WERI-Rb-1 (cell line): ENCODE measurements at regions not wholly inside any gene's neighbourhood (a gene's known extent, or its start where the extent isn't known, plus 50 kb on each side); places are given as distances from the start of the nearest gene placed in this dataset.
A peak's percentile ranks its signal among the peaks of the same experiment; 100 is the strongest.

Experiments used
- DNase-seq: peaks from one replicate; pipeline ENCODE4 v3.0.0-alpha.2; 2020
- H3K27ac ChIP-seq: fragments of 250-450 bp; sonication (Bioruptor Pico); 2 replicates; pipeline ENCODE4 v1.5.1; 2020; ENCODE audit warnings: mild to moderate bottlenecking, moderate library complexity
- H3K27me3 ChIP-seq: fragments of 250-450 bp; sonication (Bioruptor Pico); 2 replicates; pipeline ENCODE4 v1.5.1; 2021; ENCODE audit warnings: mild to moderate bottlenecking, low read depth, moderate library complexity; ENCODE audit not compliant: insufficient read depth, severe bottlenecking
- H3K36me3 ChIP-seq: fragments of 250-450 bp; sonication (Bioruptor Pico); 2 replicates; pipeline ENCODE4 v1.5.1; 2020; ENCODE audit warnings: mild to moderate bottlenecking, moderate library complexity
- H3K4me3 ChIP-seq: 2 replicates; pipeline ENCODE4 v1.5.1; 2011; ENCODE audit warnings: low read depth, mild to moderate bottlenecking, control low read depth, low read length
- H3K9me3 ChIP-seq: fragments of 250-450 bp; sonication (Bioruptor Pico); 2 replicates; pipeline ENCODE4 v1.5.1; 2021; ENCODE audit warnings: mild to moderate bottlenecking, moderate library complexity; ENCODE audit not compliant: severe bottlenecking
- TF ChIP-seq, protein P1 (sequence below): IDR thresholded peaks from 2 replicates; pipeline ENCODE4 v1.5.1; 2011; ENCODE audit warnings: low read depth, mild to moderate bottlenecking, control low read depth, inconsistent platforms, low read length

GRCh38 chr1:201612645-201613044, 73.7 kb downstream of the NAV1 start:
- no peak for DNase-seq
- H3K27ac ChIP-seq = peak overlapping the region; percentile 92
- no peaks in the 10 kb centered on the region for H3K27me3 ChIP-seq
- TF ChIP-seq, protein P1, sequence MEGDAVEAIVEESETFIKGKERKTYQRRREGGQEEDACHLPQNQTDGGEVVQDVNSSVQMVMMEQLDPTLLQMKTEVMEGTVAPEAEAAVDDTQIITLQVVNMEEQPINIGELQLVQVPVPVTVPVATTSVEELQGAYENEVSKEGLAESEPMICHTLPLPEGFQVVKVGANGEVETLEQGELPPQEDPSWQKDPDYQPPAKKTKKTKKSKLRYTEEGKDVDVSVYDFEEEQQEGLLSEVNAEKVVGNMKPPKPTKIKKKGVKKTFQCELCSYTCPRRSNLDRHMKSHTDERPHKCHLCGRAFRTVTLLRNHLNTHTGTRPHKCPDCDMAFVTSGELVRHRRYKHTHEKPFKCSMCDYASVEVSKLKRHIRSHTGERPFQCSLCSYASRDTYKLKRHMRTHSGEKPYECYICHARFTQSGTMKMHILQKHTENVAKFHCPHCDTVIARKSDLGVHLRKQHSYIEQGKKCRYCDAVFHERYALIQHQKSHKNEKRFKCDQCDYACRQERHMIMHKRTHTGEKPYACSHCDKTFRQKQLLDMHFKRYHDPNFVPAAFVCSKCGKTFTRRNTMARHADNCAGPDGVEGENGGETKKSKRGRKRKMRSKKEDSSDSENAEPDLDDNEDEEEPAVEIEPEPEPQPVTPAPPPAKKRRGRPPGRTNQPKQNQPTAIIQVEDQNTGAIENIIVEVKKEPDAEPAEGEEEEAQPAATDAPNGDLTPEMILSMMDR = no peak
- H3K9me3 ChIP-seq = no peaks in the 10 kb centered on the region
- H3K4me3 ChIP-seq = no peak overlapping the region
- H3K36me3 ChIP-seq = no peaks in the 10 kb centered on the region

DNA sequence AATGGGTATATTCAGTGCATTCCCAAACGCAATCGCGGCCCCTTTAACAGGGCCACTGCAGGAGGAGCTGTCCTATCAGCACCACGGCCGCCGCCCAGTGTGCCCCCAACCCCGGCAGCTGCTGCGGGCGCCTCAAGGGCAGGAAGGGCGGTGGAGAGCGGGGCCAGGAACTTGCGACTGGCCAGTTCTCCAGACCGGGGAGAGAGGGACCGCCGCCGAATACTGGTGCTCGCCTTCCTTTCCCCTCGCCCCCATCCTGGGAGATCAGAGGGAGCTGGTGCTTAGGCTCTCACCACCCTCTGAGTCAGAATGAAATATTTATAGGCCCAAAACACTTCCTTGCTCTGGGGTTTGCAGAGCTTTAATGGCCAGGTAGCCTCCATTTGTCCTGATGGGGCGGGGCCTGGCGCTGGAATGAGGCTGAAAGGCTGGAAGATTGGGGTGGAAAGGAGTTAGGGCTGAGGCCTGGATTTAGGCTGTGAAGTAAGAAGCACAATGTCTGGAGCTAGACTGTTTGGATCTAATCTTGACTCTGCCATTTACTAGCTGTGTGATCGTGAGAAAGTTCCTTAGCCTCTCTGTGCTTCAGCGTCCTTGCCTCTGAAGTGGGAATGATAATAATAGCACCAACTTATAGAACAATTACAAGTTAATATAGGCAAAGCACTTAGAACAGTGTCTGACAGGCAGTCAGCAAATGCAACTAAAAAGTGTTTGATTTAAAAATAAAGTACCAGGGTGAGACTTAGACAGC, 75.5 kb downstream of the NAV1 start:
- TF ChIP-seq, protein P1 = no peak
- Histone ChIP-seq H3K27ac (no peak overlapping the region), H3K27me3 (no peaks in the 10 kb centered on the region), H3K36me3 (no peaks in the 10 kb centered on the region), H3K9me3 (no peaks in the 10 kb centered on the region), H3K4me3 (no peak overlapping the region)
- no peak for DNase-seq

GRCh38 chr1:201617157-201617556, 78.2 kb downstream of the NAV1 start:
- H3K9me3 ChIP-seq = no peaks in the 10 kb centered on the region
- H3K27me3 ChIP-seq = no peaks in the 10 kb centered on the region
- H3K36me3 ChIP-seq = no peaks in the 10 kb centered on the region
- no peak overlapping the region for H3K4me3 ChIP-seq
- DNase-seq = peak; percentile 95
- peak overlapping the region; percentile 70 for H3K27ac ChIP-seq
- TF ChIP-seq, protein P1 = no peak

DNA sequence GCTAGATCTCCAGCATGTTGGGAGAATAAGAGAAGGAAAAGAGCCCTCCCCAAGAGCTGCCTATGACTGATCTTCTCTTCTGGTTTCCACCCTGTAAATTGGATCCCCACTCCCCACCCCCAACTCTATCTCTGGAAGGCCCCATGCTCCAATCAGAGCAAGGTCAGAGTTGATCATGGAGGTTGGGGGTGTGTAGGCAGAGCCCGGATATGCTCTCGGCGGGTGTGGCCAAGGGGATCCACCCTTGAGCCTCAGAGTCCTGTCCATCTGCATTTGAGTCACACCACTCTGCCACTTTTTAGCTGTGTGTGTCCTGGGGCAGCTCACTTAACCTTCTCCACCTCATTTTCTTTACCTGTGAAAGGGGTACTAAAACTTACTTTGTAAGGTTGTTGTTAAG, 79.5 kb downstream of the NAV1 start:
- Histone ChIP-seq H3K4me3 (no peak overlapping the region), H3K27me3 (no peaks in the 10 kb centered on the region), H3K36me3 (no peaks in the 10 kb centered on the region), H3K27ac (peak overlapping the region; percentile 70; the same call in 1 of the 2 replicates), H3K9me3 (no peaks in the 10 kb centered on the region)
- no peak for DNase-seq
- TF ChIP-seq, protein P1 = no peak

DNA sequence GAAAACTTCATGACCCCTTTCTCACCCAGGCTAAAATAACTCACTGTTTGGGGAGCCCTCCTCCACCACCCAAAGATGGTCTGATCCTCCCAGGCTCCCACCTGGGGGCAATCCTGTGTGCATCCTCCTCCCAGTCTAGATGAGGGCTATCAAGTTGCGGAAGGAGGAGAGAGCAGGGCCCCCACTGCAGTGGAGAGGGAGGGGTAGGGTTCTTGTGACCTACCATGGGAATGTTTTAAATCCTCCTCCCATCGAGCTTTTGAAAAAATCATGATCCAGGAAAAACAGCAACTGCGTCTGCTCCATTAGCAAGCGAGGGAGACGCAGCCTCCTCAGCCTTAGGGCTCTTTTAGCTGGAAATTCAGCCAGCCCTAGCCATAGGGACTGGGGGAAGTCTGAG, 80.0 kb downstream of the NAV1 start:
- DNase-seq = no peak
- no peaks in the 10 kb centered on the region for H3K27me3 ChIP-seq

More for the DNA sequence above, 80.0 kb downstream of the NAV1 start:
- TF ChIP-seq, protein P1 = no peak
- Histone ChIP-seq H3K36me3 (peaks cover 2% of the 10 kb centered on the region; the same call in 1 of the 2 replicates), H3K4me3 (no peak overlapping the region), H3K9me3 (no peaks in the 10 kb centered on the region), H3K27ac (no peak overlapping the region)
